HG03342 (cell line): ENCODE measurements at regions not wholly inside any gene's neighbourhood (a gene's known extent, or its start where the extent isn't known, plus 50 kb on each side); places are given as distances from the start of the nearest gene placed in this dataset.
A peak's percentile ranks its signal among the peaks of the same experiment; 100 is the strongest.

Experiments
- ATAC-seq: cut with Tn5 transposase; IDR thresholded peaks from one replicate; pipeline ENCODE4 v1.9.1; 2021; ENCODE audit warnings: mild to moderate bottlenecking, moderate library complexity; ENCODE audit not compliant: unreplicated experiment

DNA sequence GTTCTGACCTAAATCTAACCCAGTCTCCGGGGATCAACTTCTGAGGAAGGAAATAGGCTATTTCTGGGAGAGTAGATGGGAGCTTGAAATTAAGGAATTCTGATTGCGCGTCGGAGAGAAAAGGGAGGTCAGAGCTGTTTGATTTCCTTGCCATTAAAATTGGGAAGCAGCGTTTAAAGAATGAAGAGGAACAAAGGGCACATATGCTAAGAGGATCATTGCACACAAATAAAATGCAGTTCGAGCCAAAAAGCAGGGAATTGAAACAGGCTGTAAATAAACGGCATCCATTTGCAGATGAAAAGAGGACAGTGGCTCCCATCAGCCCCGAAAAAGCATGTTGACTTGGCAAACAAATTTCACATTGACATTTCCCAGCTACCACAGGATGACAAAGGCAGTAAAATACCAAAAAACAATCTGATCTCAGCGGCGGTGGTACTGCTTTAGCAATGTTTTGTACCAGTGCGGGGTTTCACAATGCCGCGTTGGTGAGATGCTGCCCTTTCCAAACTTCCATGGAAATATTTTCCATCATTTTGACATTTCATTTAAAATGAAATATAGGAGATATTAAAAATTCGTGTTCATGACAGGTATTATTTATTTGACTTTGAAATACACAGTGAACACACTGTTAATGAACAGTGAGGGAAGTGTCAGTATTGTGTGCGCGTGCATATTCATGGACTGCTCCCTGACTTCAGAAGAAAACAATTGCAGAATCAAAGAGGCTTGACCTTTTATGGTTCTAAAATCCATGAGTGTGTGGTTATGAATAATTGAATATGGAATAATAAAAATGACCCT, 108.8 kb downstream of the SQOR start:
- no peak for ATAC-seq

DNA sequence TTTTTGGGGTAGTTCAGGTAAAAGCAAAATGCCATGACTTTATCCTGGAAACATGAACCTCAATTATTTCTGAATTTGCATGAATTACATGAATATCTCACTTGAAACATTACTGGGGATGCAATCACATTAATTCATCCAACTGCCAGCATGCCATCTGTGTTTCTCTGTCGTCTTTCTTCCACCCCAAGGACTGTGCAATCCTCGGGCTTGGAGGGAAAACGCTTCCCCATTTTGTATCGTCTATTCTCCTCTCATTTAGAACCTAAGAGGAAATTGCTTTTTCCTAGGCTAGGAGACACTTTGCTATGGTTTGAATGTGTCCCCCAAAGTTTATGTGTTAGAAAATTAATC, 109.4 kb downstream of the SQOR start:
- ATAC-seq: no peak

DNA sequence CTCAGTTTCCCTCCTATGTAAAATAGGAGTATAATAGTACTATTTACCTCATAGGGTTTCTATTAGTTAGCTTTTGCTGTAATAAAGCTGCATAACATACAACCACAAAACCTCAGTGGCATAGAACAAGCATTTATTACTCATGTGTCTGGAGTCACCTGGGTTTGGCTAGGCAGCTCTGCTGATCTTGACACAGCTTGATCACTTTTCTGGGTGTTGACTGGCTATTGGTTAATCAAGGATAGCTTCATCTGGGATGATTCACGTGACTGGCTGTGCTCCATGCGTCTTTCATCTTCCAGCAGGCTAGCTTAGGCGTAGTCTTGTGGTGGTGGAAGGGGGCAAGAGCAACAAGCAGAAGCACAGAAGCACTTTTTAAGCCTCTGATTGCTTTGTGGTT, 112.6 kb downstream of the SQOR start:
- ATAC-seq: no peak

DNA sequence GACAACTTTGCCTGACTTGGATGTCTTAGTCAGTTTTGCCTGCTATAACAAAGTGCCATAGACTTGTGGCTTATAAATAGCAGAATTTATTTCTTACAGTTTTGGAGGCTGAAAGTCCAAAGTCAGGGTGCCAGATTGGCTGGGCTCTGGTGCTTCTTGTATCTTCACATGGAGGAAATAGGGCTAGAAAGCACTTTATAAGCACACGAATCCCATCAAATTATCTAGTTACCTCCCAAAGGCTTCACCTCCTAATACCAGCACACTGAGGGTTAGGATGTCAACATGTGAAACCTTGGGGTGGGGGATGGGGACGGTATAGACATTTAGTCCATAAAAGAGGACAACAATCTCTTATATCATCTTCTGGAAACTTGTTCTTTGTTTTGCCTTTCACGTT, 116.8 kb downstream of the SQOR start:
- ATAC-seq: no peak

DNA sequence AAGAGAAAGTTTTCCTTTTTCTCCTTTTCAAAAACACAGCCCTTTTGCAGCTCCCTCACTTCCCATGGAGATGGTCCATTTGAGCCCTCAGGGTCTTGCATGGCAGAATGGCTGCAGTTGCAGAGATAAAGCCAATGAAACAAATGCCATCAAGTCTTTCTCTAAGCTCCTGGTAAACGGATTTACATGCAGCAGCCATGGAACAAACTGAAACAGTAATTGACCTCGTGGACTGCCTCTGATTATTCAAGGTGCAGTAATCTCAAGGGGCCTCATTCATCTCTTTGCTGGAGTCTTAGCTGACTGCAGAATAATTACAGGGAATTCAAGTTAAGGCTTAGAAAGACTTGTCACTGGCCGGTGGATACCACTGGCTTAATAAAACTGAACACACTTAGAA, 125.1 kb downstream of the SQOR start:
- no peak for ATAC-seq

DNA sequence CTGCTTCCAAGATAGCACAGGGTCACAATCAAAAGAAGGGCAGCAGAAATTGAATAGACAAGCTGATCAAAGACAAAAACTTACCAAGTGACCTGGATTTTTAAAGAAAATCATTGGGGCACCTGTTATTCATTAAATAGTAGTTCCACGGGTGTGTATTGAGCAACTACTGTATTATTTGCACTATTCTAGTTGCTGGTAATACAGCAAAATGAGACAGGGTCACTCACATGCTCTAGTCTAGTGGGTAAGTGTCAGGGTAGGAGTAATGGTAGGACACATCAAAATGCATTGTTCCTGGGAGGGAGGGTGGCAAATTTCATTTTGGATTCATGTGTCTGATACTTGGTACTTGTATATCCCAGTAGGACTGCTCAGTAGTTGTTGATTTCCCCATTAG, 127.9 kb downstream of the SQOR start:
- no peak for ATAC-seq

DNA sequence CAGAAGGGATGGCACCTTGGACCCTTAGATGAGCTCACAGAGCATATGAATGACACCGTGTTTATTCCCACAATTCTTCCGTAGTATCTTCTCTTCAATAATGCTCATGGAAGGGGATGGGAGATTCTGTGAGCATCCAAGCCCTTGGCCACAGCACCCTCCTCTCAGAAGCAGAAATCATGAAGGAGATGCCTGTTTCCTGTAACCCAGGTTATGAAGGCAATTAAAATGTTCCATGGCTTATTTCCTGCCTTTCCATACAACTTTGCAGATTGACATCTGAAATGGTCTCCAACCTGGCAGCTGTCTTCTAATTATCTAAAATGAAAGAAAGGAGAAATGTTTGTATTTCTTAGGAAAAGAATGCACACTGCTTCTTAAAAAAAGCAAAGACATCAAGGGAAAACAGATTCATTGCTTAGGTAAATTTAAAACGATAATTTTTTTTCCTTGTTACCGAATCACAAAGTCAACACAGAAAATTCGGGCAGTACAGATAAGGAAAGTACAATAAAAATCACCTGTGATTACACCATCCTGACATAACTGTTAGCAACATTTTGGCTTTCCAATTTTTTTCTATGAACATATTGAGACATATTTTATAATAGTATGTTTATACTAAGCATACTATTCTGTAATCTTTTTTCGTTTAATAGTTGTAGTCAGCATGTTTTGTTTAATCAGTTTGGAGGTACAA, 128.5 kb downstream of the SQOR start:
- ATAC-seq: no peak

DNA sequence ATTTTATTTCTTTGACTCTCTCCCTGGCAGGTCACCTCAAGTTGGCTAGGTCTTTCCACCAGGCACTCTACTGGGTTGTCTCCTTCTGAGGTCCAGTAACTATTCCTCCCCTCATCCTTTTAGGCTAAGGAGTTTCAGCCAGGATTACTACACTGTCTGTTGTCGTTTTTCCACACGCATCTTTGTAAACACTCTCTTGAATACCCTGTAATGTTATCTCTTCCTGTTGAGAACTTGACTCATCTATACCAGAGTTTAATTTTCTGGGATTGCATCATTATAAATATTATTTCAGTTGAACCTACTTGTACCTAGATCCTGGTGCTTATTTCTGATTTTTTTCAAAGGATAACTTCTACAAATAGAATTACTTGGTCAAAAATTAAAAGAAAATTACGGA, 138.3 kb downstream of the SQOR start:
- no peak for ATAC-seq

DNA sequence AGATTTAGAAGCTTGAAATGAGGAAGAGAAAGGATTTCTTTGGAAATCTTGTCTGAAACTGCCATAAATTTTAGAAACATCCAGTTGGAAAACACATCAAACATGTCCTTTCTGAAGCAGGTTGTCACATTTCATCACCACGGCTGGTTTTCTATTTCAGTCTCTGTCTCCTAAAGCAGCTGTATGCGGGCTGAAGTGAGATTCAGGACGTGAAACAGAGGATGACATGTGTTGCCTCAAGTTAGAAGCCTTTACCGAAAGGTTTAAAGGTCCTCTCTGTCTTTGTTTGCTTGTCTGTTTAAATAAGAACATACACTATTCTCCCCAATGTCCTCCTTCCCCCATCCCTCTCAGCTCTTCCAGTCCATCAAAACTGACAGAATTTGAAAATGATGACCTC, 141.9 kb downstream of the SQOR start:
- ATAC-seq: no peak

DNA sequence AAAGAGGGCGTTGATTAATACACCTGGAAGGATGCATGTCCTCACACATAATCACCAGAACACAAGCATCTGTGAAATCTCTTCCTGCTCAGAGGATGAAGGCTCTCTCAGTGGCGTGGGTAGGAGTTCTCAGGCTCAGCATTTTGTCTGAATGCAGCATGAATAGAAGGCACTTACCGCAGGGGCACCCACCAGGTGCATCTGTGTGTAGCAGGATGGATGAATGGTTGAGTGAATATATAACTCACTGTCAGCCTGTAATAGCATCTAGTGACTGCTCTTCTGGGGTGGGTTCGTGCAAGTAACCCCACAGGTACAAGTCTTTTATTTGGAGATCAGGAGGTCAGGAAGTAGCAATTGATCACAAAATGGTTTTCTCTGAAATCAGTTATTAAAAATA, 143.0 kb downstream of the SQOR start:
- no peak for ATAC-seq

DNA sequence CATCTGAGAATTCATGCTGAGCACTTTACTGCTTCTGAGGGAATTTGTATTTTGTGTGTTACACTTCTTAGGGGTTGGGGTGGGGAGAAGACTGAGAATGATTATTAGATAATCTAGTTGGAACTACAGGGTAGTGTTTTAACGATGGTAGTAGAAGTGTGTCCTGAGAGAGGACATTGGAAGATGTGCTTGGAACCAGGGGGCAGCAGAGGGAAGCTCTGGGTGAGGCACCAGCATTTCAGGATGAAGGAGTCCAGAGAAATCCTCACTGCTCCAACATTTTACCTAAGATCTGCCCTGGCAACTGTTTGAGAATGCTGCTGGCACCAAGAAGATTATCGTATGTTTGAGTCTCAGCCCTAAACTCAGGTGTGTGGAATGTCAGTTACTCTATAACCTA, 145.5 kb downstream of the SQOR start:
- no peak for ATAC-seq

DNA sequence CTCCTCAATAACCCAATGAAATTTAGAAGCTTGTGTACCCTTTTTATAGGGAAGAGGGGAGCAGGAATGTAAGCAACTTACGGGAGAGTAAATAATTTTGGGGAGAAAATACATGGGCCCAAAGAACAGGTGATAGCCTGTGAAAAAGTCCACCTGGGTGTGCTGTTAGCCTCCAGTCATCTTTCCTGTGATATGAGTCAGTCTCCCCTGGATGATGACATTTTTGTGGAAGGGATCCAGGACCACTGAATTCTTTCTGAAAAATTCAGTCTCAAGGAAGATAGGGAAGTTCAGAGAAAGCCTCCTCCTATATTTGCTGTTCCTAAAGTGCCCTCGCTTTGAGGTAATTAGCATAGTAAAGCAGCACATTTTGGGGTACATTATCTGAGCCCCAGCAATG, 149.8 kb downstream of the SQOR start:
- no peak for ATAC-seq

DNA sequence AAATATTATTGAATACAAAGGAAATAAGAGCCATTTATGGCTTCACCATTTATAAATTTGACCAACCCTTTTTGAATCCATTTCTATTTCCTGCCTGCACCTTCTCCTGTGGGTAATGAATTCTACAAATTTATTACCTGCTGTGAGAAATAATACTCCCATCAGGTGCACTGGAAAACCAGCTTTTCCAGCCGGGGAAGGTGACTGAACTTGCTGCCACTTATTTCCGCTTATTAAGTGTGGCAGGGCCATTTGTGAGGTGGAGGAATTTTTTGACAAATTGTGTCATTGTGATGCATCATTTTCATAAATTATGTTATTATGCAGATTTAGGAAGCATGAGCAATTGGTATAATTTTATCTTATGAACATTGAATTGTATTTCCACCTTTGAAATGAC, 151.1 kb downstream of the SQOR start:
- ATAC-seq: no peak

DNA sequence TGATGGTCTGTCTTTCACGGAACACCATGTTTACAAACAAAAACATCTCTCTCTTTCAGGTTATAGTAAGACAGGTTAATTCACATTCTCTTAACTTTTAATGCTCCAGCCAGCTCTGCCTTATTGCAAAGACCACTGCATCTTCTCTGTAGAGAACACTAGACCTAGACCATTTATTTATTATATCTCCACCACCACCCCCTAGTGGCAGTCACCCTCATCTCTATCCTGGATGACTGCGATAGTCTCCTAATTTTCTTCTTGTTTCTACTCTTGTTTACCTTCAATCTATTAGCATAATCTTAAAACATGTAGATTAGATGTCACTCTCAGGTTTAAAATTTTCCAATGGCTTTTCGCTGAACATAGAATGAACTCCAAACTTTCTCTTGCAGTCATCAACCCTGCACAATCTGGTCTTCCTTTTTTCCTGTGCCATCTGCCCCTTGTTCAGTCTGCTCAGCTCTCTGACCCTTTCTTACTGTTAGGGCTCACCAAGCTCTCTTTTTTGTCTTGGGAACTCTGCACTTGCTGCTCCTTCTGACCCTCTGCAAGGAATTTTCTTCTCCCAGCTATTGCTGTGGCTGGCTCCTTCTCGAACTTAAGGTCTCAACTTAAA, 155.6 kb downstream of the SQOR start:
- peak; percentile 65 for ATAC-seq

DNA sequence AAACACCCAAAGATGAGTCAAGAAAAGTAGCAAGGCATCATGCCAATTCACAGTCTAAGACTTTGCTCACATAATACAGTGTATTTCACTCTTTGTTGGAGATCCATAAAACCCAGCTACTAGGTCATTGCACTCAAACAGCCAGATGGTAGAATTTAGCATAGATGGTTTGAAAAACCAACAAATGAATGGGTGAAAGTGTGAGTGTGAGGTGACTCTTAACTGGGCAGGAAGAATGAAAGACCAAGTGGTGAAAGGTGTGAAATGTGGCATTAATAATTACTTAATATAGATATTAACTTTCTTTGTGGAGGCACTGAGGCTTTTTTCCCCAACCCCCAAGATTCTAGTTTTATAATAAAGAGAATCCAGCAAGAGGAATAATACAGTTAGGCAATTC, 159.5 kb downstream of the SQOR start:
- ATAC-seq: no peak

DNA sequence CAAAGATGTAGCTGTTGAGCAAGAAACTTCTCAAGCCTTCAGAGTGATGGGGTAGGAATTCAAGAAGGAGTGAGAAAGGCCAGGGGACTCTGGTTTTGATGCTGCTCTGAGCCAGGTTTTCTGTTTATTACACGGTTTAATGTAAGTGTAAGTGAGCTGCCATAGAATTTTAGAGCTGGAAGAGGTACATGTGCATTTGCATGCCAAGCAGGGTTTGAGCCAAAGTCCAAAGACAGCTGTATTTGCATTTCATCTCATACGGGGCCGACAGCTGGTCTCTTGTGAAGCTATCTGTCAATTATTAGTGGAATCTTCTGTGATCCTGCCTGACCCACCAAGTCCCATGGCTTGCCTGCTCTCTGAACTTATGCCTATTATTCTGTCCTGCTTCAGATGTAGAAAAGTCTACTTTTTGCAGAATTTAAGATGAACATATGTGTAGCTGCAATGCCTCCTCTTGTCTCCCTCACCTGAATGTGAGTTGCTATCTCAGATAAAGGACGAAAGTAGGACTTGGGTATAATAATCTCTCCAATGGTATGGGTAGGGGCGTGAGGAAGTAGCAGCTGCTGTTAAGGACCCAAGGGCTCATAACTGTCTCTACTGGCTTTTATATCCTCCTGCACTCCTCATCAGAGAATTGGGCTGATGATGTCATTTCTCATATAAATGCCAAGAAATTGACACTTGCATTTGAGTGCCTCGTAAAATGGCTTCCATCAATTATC, 160.0 kb downstream of the SQOR start:
- peak; percentile 56 for ATAC-seq

DNA sequence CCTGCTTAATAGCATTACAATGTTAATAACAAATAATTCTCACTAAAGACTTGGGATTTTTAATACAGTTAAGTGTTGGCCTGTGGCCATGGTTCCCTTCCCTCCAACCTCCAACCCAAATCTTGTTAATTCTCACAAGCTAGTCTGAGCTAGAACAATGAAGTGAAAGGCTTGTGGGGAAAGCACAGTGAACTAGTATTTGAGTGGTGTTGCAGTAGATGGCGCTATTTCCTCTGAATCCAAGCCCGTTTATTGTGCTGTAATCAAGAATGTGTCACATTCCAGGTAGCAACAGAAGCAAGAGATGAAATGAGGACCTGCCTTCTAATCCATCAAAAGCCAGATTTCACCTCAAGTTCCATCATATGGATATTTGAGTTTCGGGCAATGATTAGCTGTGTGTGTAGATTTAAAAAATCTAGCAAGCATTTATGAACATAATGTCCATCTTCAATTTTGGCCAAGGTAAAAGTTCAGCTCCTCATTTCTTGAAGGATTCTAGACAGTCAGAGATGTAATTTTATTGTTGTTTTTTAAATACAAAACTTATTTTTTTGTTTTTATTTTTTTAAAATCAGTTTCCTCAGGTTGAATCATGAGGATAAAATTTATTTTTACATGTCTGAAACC, 160.7 kb downstream of the SQOR start:
- peak; percentile 32 for ATAC-seq

DNA sequence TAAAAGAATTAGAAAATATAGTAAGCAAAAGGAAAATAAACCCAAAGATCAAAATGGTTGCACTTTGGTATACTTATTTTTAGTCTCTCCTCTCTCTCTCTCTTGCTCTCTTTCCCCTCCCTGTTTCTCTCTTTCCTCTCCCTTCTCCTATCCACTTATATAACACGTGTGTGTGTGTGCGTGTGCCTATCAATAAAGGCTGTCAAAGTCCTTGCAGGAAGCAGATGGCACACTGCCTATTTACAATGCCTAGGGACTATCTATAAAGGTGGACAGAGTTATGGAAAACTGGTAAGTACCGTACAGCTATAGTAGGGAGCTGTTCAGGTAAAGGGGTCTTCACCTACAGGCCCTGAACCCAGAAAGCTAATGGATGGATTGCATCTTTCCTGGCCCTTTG, 161.6 kb downstream of the SQOR start:
- no peak for ATAC-seq

DNA sequence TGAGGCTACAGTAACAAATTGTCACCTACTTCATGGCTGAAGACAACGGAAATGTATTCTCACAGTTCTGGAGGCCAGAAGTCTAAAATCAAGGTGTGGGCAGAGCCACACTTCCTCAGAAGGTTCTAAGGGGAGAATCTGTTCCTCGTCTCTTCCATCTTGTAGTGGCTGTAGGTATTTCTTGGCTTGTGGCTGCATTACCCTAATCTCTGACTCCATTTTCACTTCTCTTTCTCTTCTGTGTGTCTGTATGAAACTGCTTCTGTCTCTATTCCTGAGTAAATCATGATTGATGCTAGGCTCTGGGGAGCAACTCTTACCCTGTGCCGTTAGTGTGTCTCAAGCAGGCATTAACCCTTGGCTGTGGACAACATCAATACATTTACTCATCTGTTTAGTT, 164.7 kb downstream of the SQOR start:
- ATAC-seq: peak; percentile 53

DNA sequence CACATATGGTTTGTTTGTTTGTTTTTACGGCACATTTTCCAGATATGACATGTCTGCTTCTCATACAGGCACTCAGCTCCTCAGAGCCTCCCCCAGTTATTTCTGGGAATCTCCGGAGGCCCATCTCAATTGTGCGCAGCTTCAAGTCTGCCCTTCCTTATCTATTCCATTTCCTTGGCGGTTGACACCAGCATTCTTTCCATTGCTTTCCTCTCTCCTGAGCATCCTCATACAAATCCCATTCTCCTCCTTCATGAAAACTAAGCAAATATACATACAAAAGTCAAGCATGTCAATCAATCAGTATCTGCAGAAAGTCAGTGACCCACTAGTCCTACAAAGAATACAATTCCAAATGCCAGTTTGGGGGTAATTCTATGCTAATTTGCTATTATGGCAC, 166.7 kb downstream of the SQOR start:
- ATAC-seq: no peak

DNA sequence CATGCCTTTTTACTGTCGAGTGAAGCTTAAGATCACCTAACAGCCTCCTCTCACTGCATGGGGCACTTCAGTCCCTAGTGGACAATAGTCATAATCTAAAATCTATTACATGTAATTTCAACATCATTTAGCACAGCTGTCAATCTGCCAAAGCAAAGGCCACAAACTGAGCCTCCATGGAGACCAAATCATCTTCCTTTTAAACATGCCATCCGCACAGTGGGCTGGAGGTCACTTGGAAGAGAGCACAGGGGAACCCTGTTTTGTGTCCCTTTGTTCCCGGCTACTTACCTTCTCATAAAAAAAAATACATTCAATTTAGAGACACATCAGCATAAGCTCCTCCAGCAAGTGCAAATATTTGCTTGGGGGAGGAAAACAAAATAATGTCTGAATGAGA, 167.3 kb downstream of the SQOR start:
- ATAC-seq: no peak
